H1 (cell line): ENCODE measurements at regions not wholly inside any gene's neighbourhood (a gene's known extent, or its start where the extent isn't known, plus 50 kb on each side); places are given as distances from the start of the nearest gene placed in this dataset.

ENCODE experiments used
- CTCF ChIA-PET: fragments of 300-600 bp; sonication (Branson Sonifier 250); formaldehyde crosslinking; loops from one replicate; lab custom pipeline; 2021; ENCODE audit not compliant: partially characterized antibody; lab: Charles Lee
- POLR2A ChIA-PET: fragments of 300-600 bp; sonication (Branson Sonifier 250); formaldehyde crosslinking; loops from one replicate; lab custom pipeline; 2021; ENCODE audit warnings: inconsistent platforms; ENCODE audit not compliant: partially characterized antibody; lab: Charles Lee
- DNase-seq, 2 experiments: peaks; one replicate each; pipeline versions ENCODE4 v3.0.0 to v3.0.0-alpha.2; 2010 to 2022; ENCODE audit warnings: low spot score in 2 of 2, low read depth in 1 of 2, mixed read lengths in 1 of 2
- FAIRE-seq: peaks from 2 replicates; lab custom pipeline; 2011; peaks lifted over from hg19 to GRCh38; lab: Jason Lieb, UNC
- H2AFZ ChIP-seq: 2 replicates; pipeline ENCODE4 v1.8.1; 2012; ENCODE audit warnings: low read length, inconsistent platforms
- H2AK5ac ChIP-seq: 2 replicates; pipeline ENCODE4 v1.6.1; 2013; ENCODE audit warnings: low read depth, low read length
- H2BK120ac ChIP-seq: replicated peaks from 2 replicates; pipeline ENCODE3; 2013; ENCODE audit warnings: low read depth, low read length, inconsistent platforms
- H2BK12ac ChIP-seq: 2 replicates; pipeline ENCODE4 v1.6.1; 2013; ENCODE audit warnings: low read depth, low read length
- H2BK15ac ChIP-seq: 2 replicates; pipeline ENCODE4 v1.6.1; 2013; ENCODE audit warnings: low read length
- H2BK20ac ChIP-seq: 2 replicates; pipeline ENCODE4 v1.6.1; 2013; ENCODE audit warnings: low read length
- H2BK5ac ChIP-seq: 2 replicates; pipeline ENCODE4 v1.6.1; 2013; ENCODE audit warnings: low read depth, low read length
- H3K14ac ChIP-seq: 2 replicates; pipeline ENCODE4 v1.6.1; 2013; ENCODE audit warnings: inconsistent platforms; ENCODE audit not compliant: insufficient read length
- H3K18ac ChIP-seq: 2 replicates; pipeline ENCODE4 v1.6.1; 2013; ENCODE audit warnings: low read length; ENCODE audit errors: extremely low read depth
- H3K23ac ChIP-seq: 2 replicates; pipeline ENCODE4 v1.6.1; 2013; ENCODE audit warnings: inconsistent platforms; ENCODE audit not compliant: insufficient read length
- H3K23me2 ChIP-seq: 2 replicates; pipeline ENCODE4 v1.6.1; 2013; ENCODE audit warnings: low read depth, low read length
- H3K27ac ChIP-seq: 2 replicates; pipeline ENCODE4 v1.6.1; 2011; ENCODE audit warnings: low read depth, low read length, inconsistent platforms
- H3K27me3 ChIP-seq, 4 experiments: replicated peaks in 1 of 4; 1 replicate in 1 of 4; 2 replicates in 3 of 4; pipeline versions ENCODE4 v1.6.1 to v1.8.1; 2011 to 2013; ENCODE audit warnings: low read length in 3 of 4, mild to moderate bottlenecking in 3 of 4, inconsistent platforms in 2 of 4, mixed read lengths in 2 of 4, moderate library complexity in 1 of 4; ENCODE audit not compliant: control insufficient read depth in 3 of 4, insufficient read depth in 3 of 4; ENCODE audit errors: extremely low read depth in 1 of 4
- H3K36me3 ChIP-seq, 4 experiments: 2 replicates each; pipeline versions ENCODE4 v1.6.1 to v1.8.1; 2011 to 2013; ENCODE audit warnings: mild to moderate bottlenecking in 4 of 4, low read length in 3 of 4, moderate library complexity in 2 of 4, control low read depth in 1 of 4, inconsistent platforms in 1 of 4; ENCODE audit not compliant: insufficient read depth in 4 of 4, control insufficient read depth in 2 of 4
- H3K4ac ChIP-seq: replicated peaks from 2 replicates; pipeline ENCODE3; 2013; ENCODE audit warnings: low read length, low read depth, mixed read lengths, inconsistent platforms; ENCODE audit not compliant: insufficient read length
- H3K4me1 ChIP-seq, 4 experiments: replicated peaks in 1 of 4; 1 replicate in 1 of 4; 2 replicates in 3 of 4; pipeline versions ENCODE4 v1.6.1 to v1.8.1; 2011 to 2013; ENCODE audit warnings: low read length in 3 of 4, inconsistent platforms in 2 of 4, mixed read lengths in 1 of 4; ENCODE audit not compliant: insufficient read depth in 4 of 4, control insufficient read depth in 3 of 4
- H3K4me2 ChIP-seq, 2 experiments: 2 replicates each; pipeline versions ENCODE4 v1.6.1 to v1.8.1; 2011 to 2013; ENCODE audit warnings: low read depth in 2 of 2, low read length in 2 of 2, control low read depth in 1 of 2, inconsistent platforms in 1 of 2, mild to moderate bottlenecking in 1 of 2; ENCODE audit not compliant: insufficient read depth in 1 of 2
- H3K4me3 ChIP-seq, 4 experiments: fragments of 200-600, 300-600 bp in 1 of 4; sonication (generic), shearing (Covaris generic), sonication (Bioruptor Twin) in 1 of 4; 2 replicates each; pipeline versions ENCODE4 v1.5.1 to v1.8.1; 2011 to 2016; ENCODE audit warnings: low read length in 4 of 4, low read depth in 3 of 4, control low read depth in 2 of 4, inconsistent platforms in 2 of 4, mild to moderate bottlenecking in 2 of 4, mixed read lengths in 1 of 4, moderate library complexity in 1 of 4; ENCODE audit not compliant: insufficient read depth in 2 of 4; ENCODE audit errors: extremely low read depth in 1 of 4
- H3K56ac ChIP-seq: replicated peaks from 2 replicates; pipeline ENCODE3; 2013; ENCODE audit warnings: low read depth, mild to moderate bottlenecking, mixed read lengths, low read length, inconsistent platforms; ENCODE audit not compliant: insufficient read length
- H3K79me1 ChIP-seq: 2 replicates; pipeline ENCODE4 v1.6.1; 2013; ENCODE audit warnings: low read depth, low read length, control low read depth
- H3K79me2 ChIP-seq, 2 experiments: 2 replicates each; pipeline versions ENCODE4 v1.6.1 to v1.8.1; 2012 to 2013; ENCODE audit warnings: low read length in 2 of 2, mild to moderate bottlenecking in 2 of 2, inconsistent platforms in 1 of 2; ENCODE audit not compliant: insufficient read depth in 2 of 2, control insufficient read depth in 1 of 2
- H3K9ac ChIP-seq, 4 experiments: replicated peaks in 1 of 4; 1 replicate in 1 of 4; 2 replicates in 3 of 4; pipeline versions ENCODE4 v1.6.1 to v1.8.1; 2011 to 2013; ENCODE audit warnings: low read depth in 3 of 4, low read length in 3 of 4, control low read depth in 2 of 4, mild to moderate bottlenecking in 2 of 4, moderate library complexity in 2 of 4, inconsistent platforms in 1 of 4; ENCODE audit errors: extremely low read depth in 1 of 4
- H3K9me3 ChIP-seq, 2 experiments: 2 replicates each; pipeline versions ENCODE4 v1.6.1 to v1.8.1; 2012 to 2013; ENCODE audit warnings: mild to moderate bottlenecking in 2 of 2, moderate library complexity in 2 of 2, control low read depth in 1 of 2, inconsistent platforms in 1 of 2, low read depth in 1 of 2, low read length in 1 of 2, mixed read lengths in 1 of 2; ENCODE audit not compliant: insufficient read depth in 2 of 2
- H4K20me1 ChIP-seq, 2 experiments: replicated peaks in 1 of 2; 2 replicates each; pipeline versions ENCODE3 to v1.8.1; 2011 to 2013; ENCODE audit warnings: inconsistent platforms in 2 of 2, low read length in 2 of 2, mild to moderate bottlenecking in 1 of 2; ENCODE audit not compliant: insufficient read depth in 2 of 2, control insufficient read depth in 1 of 2
- H4K5ac ChIP-seq: 2 replicates; pipeline ENCODE4 v1.6.1; 2013; ENCODE audit warnings: low read length, low read depth, mixed read lengths, inconsistent platforms; ENCODE audit not compliant: insufficient read length
- H4K8ac ChIP-seq: 2 replicates; pipeline ENCODE4 v1.8.0; 2013; ENCODE audit warnings: mild to moderate bottlenecking, moderate library complexity, low read length, inconsistent platforms; ENCODE audit not compliant: insufficient read depth; ENCODE audit errors: extremely low read depth
- H4K91ac ChIP-seq: replicated peaks from 2 replicates; pipeline ENCODE3; 2013; ENCODE audit warnings: low read length, mixed read lengths, inconsistent platforms; ENCODE audit not compliant: insufficient read length
- CBX5 ChIP-seq: fragments of 300-800, 300-1000 bp; sonication (generic); IDR thresholded peaks from 2 replicates; pipeline ENCODE4 v1.7.1; 2016; ENCODE audit warnings: antibody characterized with exemption, low read length, low read depth
- CHD2 ChIP-seq: IDR thresholded peaks from 2 replicates; pipeline ENCODE4 v1.6.1; 2012; ENCODE audit warnings: low read length, improper control_type of control experiment
- CTBP2 ChIP-seq: IDR thresholded peaks from 2 replicates; pipeline ENCODE4 v1.7.0; 2011; ENCODE audit warnings: borderline replicate concordance, mild to moderate bottlenecking, moderate library complexity, mixed read lengths, low read length; ENCODE audit not compliant: insufficient read depth, insufficient read length
- JUND ChIP-seq: IDR thresholded peaks from 2 replicates; pipeline ENCODE4 v1.6.1; 2011; ENCODE audit warnings: mild to moderate bottlenecking, improper control_type of control experiment, low read length
- KDM1A ChIP-seq: fragments of 200-600, 300-600 bp; sonication (generic); IDR thresholded peaks from 2 replicates; pipeline ENCODE4 v1.7.1; 2016; ENCODE audit warnings: mild to moderate bottlenecking, low read length, borderline replicate concordance
- KDM4A ChIP-seq: IDR thresholded peaks from one replicate; pipeline ENCODE4 v1.7.1; 2012; ENCODE audit warnings: low read depth, mild to moderate bottlenecking, moderate library complexity, low read length, inconsistent platforms; ENCODE audit not compliant: severe bottlenecking
- MAFK ChIP-seq: IDR thresholded peaks from 2 replicates; pipeline ENCODE4 v1.6.1; 2012; ENCODE audit warnings: low read depth, mild to moderate bottlenecking, improper control_type of control experiment, low read length
- NANOG ChIP-seq: IDR thresholded peaks from 2 replicates; pipeline ENCODE4 v1.6.1; 2011; ENCODE audit warnings: low read length, low read depth, mild to moderate bottlenecking, inconsistent platforms; ENCODE audit not compliant: insufficient read depth, poor library complexity, severe bottlenecking
- RBBP5 ChIP-seq: IDR thresholded peaks from 2 replicates; pipeline ENCODE4 v1.7.1; 2012; ENCODE audit warnings: low read depth, mild to moderate bottlenecking, inconsistent platforms, low read length, moderate library complexity, borderline replicate concordance
- SIX5 ChIP-seq: IDR thresholded peaks from 2 replicates; pipeline ENCODE4 v1.6.1; 2011; ENCODE audit warnings: mild to moderate bottlenecking, low read depth, low read length
- USF2 ChIP-seq: IDR thresholded peaks from 2 replicates; pipeline ENCODE4 v1.6.1; 2011; ENCODE audit warnings: low read length, improper control_type of control experiment
- WGBS, 2 experiments: shearing (Covaris generic) in 1 of 2; methylation state at CpG; one replicate each; pipeline versions ENCODE4 v1.1.6 to v1.1.7; 2013 to 2015; ENCODE audit warnings: low lambda C conversion rate in 2 of 2, mixed read lengths in 2 of 2, inconsistent platforms in 1 of 2, low coverage in 1 of 2, missing lambda C conversion rate in 1 of 2; ENCODE audit not compliant: insufficient replicate concordance in 2 of 2, insufficient coverage in 1 of 2, insufficient read length in 1 of 2; ENCODE audit errors: extremely low coverage in 1 of 2, missing lambda C conversion rate in 1 of 2; 5-methylcytosine and 5-hydroxymethylcytosine counted together

- H3K14ac ChIP-seq = no peak overlapping the region
- WGBS, 2 experiments = 91% methylated on average over 1 of the region's 1 CpG; no CpG with 5 or more reads in 1 of the 2 experiments
- H3K4me1 ChIP-seq = no peaks in the 10 kb centered on the region
- FAIRE-seq (no peak), DNase-seq (no peak)
- no peaks in the 10 kb centered on the region for H4K20me1 ChIP-seq
- H3K4me2 ChIP-seq = no peak overlapping the region
- H3K27ac ChIP-seq = no peak overlapping the region
- no peak overlapping the region for H3K4ac ChIP-seq
- no peak overlapping the region for H2BK5ac ChIP-seq
- no peak overlapping the region for H2BK15ac ChIP-seq
- no peak overlapping the region for H2BK20ac ChIP-seq
- no peak overlapping the region for H3K9ac ChIP-seq
- no peaks in the 10 kb centered on the region for H3K36me3 ChIP-seq
- POLR2A ChIA-PET = no interaction called here
- no peak overlapping the region for H4K91ac ChIP-seq
- no peak overlapping the region for H4K5ac ChIP-seq
- H2BK120ac ChIP-seq = no peak overlapping the region
- no peak overlapping the region for H2AK5ac ChIP-seq
- no peak overlapping the region for H3K23ac ChIP-seq
- no peaks in the 10 kb centered on the region for H3K23me2 ChIP-seq
- no peaks in the 10 kb centered on the region for H3K27me3 ChIP-seq
- H3K79me2 ChIP-seq = no peaks in the 10 kb centered on the region
- H2BK12ac ChIP-seq = no peak overlapping the region
- H3K9me3 ChIP-seq = no peaks in the 10 kb centered on the region
- no peak overlapping the region for H3K4me3 ChIP-seq
- H2AFZ ChIP-seq = no peak overlapping the region
- no peak overlapping the region for H3K18ac ChIP-seq
- H3K56ac ChIP-seq = no peak overlapping the region
- H3K79me1 ChIP-seq = no peaks in the 10 kb centered on the region
- TF ChIP-seq NANOG (no peak), KDM4A (no peak), RBBP5 (no peak), CHD2 (no peak), CTBP2 (no peak), KDM1A (no peak), SIX5 (no peak), JUND (no peak), MAFK (no peak), CBX5 (no peak), USF2 (no peak)
- TF ChIP-seq, all 59 proteins: peak for 0
- CTCF ChIA-PET = interaction anchor here (1.0 to 1.5 kb wide), 2 partner anchors 13 to 180 kb away, joined by 3 to 4 read pairs; no protein-coding TSS in a partner anchor
- H4K8ac ChIP-seq = no peak overlapping the region
These were observed 169.0 kb downstream of the FTCDNL1 start for GRCh38 chr2:199682001-199682400.
